PC-3 (cell line): ENCODE measurements at regions not wholly inside any gene's neighbourhood (a gene's known extent, or its start where the extent isn't known, plus 50 kb on each side); places are given as distances from the start of the nearest gene placed in this dataset.
"Not testable (repeated sequence)": the region's sequence is repeated elsewhere in the genome, so short reads cannot be mapped to it uniquely, and the experiment has no call there.

ENCODE experiments used
- ATAC-seq: fragments of 200-7000 bp; cut with Tn5 transposase; 2 replicates; pipeline ENCODE4 v1.9.1; 2020; ENCODE audit warnings: mild to moderate bottlenecking, moderate library complexity
- BruUV-seq: library from RNA; stranded (reverse); fragments of 400-500 nt; replicated peaks from 2 replicates; lab custom pipeline; 2021; lab: Mats Ljungman, UMichigan
- CTCF ChIA-PET: fragments of 300-600 bp; sonication (Branson Sonifier 250); formaldehyde crosslinking; loops from one replicate; lab custom pipeline; 2022; ENCODE audit warnings: antibody characterized with exemption; lab: Charles Lee
- POLR2A ChIA-PET: fragments of 300-600 bp; sonication (Branson Sonifier 250); formaldehyde crosslinking; loops from one replicate; lab custom pipeline; 2022; ENCODE audit warnings: antibody characterized with exemption; ENCODE audit not compliant: unreplicated experiment; lab: Charles Lee
- DNase-seq: peaks from one replicate; pipeline ENCODE4 v3.0.0-alpha.2; 2015
- H2AFZ ChIP-seq: fragments of 300-600 bp; sonication (generic); 2 replicates; pipeline ENCODE4 v1.6.0; 2016; ENCODE audit warnings: antibody characterized with exemption, low read length
- H3F3A ChIP-seq: fragments of 300-600 bp; sonication (generic); one replicate; pipeline ENCODE4 v1.6.0; 2017; ENCODE audit warnings: antibody characterized with exemption, low read length, control low read depth, mild to moderate bottlenecking; ENCODE audit not compliant: unreplicated experiment
- H3K27ac ChIP-seq: fragments of 300-600 bp; sonication (generic); 2 replicates; pipeline ENCODE4 v1.5.1; 2016; ENCODE audit warnings: mild to moderate bottlenecking, low read length
- H3K27me3 ChIP-seq: fragments of 300-600 bp; sonication (generic); 2 replicates; pipeline ENCODE4 v1.6.1; 2016; ENCODE audit warnings: low read length, mixed read lengths
- H3K36me3 ChIP-seq: fragments of 300-600 bp; sonication (generic); 2 replicates; pipeline ENCODE4 v1.6.1; 2016; ENCODE audit warnings: low read depth, mixed run types, low read length, mixed read lengths
- H3K4me1 ChIP-seq: fragments of 300-600 bp; sonication (generic); 2 replicates; pipeline ENCODE4 v1.5.1; 2016; ENCODE audit warnings: low read length; ENCODE audit not compliant: insufficient read depth
- H3K4me2 ChIP-seq: fragments of 300-600 bp; sonication (generic); 2 replicates; pipeline ENCODE4 v1.6.0; 2016; ENCODE audit warnings: low read length
- H3K4me3 ChIP-seq: fragments of 300-600 bp; sonication (generic); 2 replicates; pipeline ENCODE4 v1.5.1; 2016; ENCODE audit warnings: mild to moderate bottlenecking, low read length, mixed read lengths
- H3K79me2 ChIP-seq: fragments of 300-600 bp; sonication (generic); 2 replicates; pipeline ENCODE4 v1.6.1; 2017; ENCODE audit warnings: low read length, mixed read lengths
- H3K9ac ChIP-seq: fragments of 300-600 bp; sonication (generic); 2 replicates; pipeline ENCODE4 v1.6.0; 2016; ENCODE audit warnings: mild to moderate bottlenecking, low read length
- H3K9me2 ChIP-seq: fragments of 300-600 bp; sonication (generic); replicated peaks from 2 replicates; pipeline ENCODE4 v1.6.1; 2016; ENCODE audit warnings: mixed run types, low read length, mixed read lengths
- H3K9me3 ChIP-seq: fragments of 300-600 bp; sonication (generic); 2 replicates; pipeline ENCODE4 v1.6.1; 2016; ENCODE audit warnings: low read length, mixed read lengths
- H4K20me1 ChIP-seq: fragments of 300-600 bp; sonication (generic); 2 replicates; pipeline ENCODE4 v1.6.1; 2016; ENCODE audit warnings: low read length, mixed read lengths
- CTCF ChIP-seq: fragments of 300-600 bp; sonication (generic); conservative IDR thresholded peaks from 2 replicates; pipeline ENCODE4 v1.5.1; 2017; ENCODE audit warnings: antibody characterized with exemption, low read depth, mild to moderate bottlenecking, low read length
- EZH2 ChIP-seq: fragments of 300-600 bp; sonication (generic); IDR thresholded peaks from one replicate; pipeline ENCODE4 v1.6.1; 2017; ENCODE audit warnings: antibody characterized with exemption, mild to moderate bottlenecking, low read length; ENCODE audit not compliant: unreplicated experiment
- EZH2phosphoT487 ChIP-seq: fragments of 300-600 bp; sonication (generic); IDR thresholded peaks from 2 replicates; pipeline ENCODE4 v1.6.1; 2018; ENCODE audit warnings: mild to moderate bottlenecking, antibody characterized with exemption, low read length, borderline replicate concordance
- intact Hi-C: fragments of 100-400 bp; cut with micrococcal nuclease; formaldehyde crosslinking; loops from 2 replicates; pipeline ENCODE4 v1.9.0; 2023

- no peak for ATAC-seq
- Histone ChIP-seq H3F3A (no peaks in the 10 kb centered on the region), H3K36me3 (no peaks in the 10 kb centered on the region), H3K9me3 (no peaks in the 10 kb centered on the region), H4K20me1 (no peaks in the 10 kb centered on the region), H3K9me2 (no peaks in the 10 kb centered on the region), H3K27me3 (no peaks in the 10 kb centered on the region), H3K9ac (no peak overlapping the region), H3K79me2 (no peaks in the 10 kb centered on the region), H2AFZ (no peak overlapping the region), H3K4me2 (no peak overlapping the region), H3K4me3 (no peak overlapping the region), H3K27ac (no peak overlapping the region), H3K4me1 (no peaks in the 10 kb centered on the region)
- ChIA-PET CTCF (no interaction called here), POLR2A (no interaction called here)
- intact Hi-C loops: no loop called here
- BruUV-seq: no TSS peak
- no peak for DNase-seq
- TF ChIP-seq CTCF (no peak), EZH2 (no peak), EZH2phosphoT487 (no peak)
Observed at GRCh38 chr1:104329278-104329677, 579.6 kb downstream of the AMY1C start.

GRCh38 chr1:104331763-104332162 is 582.1 kb downstream of the AMY1C start:
- H3K9me2 ChIP-seq: no peaks in the 10 kb centered on the region
- H2AFZ ChIP-seq: no peak overlapping the region
- no peak overlapping the region for H3K27ac ChIP-seq
- ChIA-PET POLR2A (no interaction called here), CTCF (no interaction called here)
- no peaks in the 10 kb centered on the region for H3K36me3 ChIP-seq
- no peaks in the 10 kb centered on the region for H3K27me3 ChIP-seq
- H3K4me2 ChIP-seq: no peak overlapping the region
- no peak for DNase-seq
- no peak for ATAC-seq
- no peak for TF ChIP-seq CTCF
- no peak for TF ChIP-seq EZH2phosphoT487
- TF ChIP-seq EZH2: no peak
- H3K9ac ChIP-seq: no peak overlapping the region
- intact Hi-C loops: no loop called here
- no peaks in the 10 kb centered on the region for H3K9me3 ChIP-seq
- no TSS peak for BruUV-seq
- H3F3A ChIP-seq: no peaks in the 10 kb centered on the region
- H3K4me1 ChIP-seq: no peaks in the 10 kb centered on the region
- H3K4me3 ChIP-seq: no peak overlapping the region
- H3K79me2 ChIP-seq: no peaks in the 10 kb centered on the region
- no peaks in the 10 kb centered on the region for H4K20me1 ChIP-seq

GRCh38 chr1:104337927-104338326 is 588.2 kb downstream of the AMY1C start:
- H4K20me1 ChIP-seq, H3K4me1 ChIP-seq: not testable (repeated sequence)

More at GRCh38 chr1:104337927-104338326, 588.2 kb downstream of the AMY1C start:
- POLR2A ChIA-PET, H3K27me3 ChIP-seq, intact Hi-C loops, H3K9me3 ChIP-seq, H3K4me3 ChIP-seq, H3K36me3 ChIP-seq, H3K27ac ChIP-seq, ATAC-seq, H3F3A ChIP-seq, H2AFZ ChIP-seq, CTCF ChIA-PET, H3K9ac ChIP-seq, H3K79me2 ChIP-seq, BruUV-seq, DNase-seq, H3K9me2 ChIP-seq, H3K4me2 ChIP-seq: not testable (repeated sequence)
